ENCODE measurements at regions not wholly inside any gene's neighbourhood (a gene's known extent, or its start where the extent isn't known, plus 50 kb on each side); places are given as distances from the start of the nearest gene placed in this dataset.
"Not testable (repeated sequence)": the region's sequence is repeated elsewhere in the genome, so short reads cannot be mapped to it uniquely, and the experiment has no call there.

DNA sequence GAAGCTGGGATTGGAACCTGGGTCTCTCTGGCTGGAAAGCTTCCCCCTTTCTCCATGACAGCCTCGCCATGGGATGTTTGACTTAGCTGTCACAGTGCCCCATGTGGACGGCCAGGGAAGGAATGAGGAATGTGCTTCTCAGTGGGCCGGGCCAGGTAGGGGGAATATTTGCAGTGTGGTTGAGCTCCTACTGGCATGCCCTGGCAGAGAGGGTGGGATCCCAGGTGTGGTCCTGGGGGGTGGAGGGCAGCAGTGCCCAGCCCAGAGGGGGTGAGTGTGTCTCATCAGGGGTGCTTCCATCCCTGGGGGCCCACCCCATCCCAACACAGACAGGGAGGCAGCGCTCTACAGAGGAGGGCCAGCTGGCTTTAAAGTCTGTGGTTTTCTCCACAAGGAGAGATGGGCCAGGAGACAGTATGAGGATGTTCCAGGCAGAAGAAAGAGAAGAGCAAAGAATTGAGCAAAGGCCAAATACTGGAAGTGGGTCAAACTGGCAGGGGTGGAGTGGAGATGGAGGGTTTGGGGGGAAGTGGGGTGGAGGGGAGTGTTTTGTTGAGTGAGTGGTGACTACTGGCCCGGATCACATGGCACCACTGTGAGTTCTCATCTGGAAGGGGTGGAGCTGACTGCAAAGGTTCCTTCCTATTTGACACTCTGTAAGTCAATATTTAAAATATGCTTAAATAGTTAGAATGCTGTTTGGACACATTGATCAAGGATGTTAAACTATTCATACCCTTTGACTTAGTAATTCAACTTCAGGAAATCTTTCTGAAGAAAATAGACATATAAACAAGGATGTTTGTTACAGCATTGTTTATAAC lies 94.0 kb downstream of the MYCN start:
- DNase-seq (ENCODE audit: low spot score) = no peak

DNA sequence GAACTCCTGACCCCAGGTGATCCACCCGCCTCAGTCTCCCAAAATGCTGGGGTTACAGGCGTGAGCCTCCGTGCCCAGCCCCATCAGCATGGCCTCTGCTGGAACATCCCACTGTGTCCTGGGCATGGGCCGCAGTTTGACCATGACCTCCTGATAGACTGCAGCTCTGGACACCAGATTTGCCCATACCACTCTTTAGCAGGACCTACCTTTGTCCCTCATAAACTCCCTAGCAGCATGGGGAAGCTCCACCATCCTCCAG lies 92.6 kb downstream of the MYCN start:
- no peak for DNase-seq (ENCODE audit: low spot score)

DNA sequence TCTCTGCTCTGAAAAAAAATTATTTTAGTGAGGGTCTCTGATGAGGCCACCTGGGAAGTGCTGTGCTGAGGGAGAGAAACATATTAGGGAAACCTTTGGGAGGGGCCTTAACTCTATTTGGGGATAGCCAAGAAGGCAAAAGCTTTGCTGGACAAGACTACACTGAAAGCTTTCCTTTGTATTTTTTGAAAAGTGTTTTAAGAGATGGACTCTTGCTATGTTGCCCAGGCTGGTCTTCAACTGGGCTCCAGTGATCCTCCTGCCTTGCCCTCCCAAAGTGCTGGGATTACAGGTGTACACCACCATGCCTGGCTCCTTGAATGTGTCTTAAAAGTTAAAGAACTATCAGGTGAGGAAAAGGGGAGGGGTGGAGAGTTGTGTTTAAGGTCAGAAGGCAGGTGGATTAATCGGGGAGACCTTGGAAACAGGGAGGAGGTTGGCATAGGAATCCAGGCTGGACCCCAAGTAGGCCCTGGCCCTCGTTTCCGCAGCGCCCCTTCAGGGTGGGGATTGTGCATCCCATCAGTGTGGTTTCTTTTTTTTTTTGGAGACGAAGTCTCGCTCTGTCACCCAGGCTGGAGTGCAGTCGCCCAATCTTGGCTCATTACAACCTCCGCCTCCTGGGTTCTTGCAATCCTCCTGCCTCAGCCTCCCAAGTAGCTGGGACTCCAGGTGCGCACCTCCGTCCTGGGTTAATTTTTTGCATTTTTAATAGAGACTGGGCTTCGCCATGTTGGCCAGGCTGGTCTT lies 92.1 kb downstream of the MYCN start:
- DNase-seq (ENCODE audit: low spot score) = no peak

DNA sequence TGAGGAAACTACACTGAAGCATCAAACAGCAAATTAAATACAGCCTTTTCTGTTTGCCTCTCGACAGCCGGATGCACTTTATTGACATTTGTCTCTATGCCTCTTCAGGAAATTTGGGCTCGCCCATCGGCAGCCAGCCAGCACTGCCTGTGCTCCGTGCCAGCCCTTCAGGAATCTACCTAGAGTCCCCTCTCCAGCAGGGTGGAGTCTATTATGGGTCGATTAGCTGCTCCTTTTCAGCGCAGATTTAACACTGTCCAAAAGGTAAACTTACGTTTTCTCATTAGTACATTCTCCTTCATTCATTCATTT lies 91.5 kb downstream of the MYCN start:
- no peak for DNase-seq (ENCODE audit: low spot score)

DNA sequence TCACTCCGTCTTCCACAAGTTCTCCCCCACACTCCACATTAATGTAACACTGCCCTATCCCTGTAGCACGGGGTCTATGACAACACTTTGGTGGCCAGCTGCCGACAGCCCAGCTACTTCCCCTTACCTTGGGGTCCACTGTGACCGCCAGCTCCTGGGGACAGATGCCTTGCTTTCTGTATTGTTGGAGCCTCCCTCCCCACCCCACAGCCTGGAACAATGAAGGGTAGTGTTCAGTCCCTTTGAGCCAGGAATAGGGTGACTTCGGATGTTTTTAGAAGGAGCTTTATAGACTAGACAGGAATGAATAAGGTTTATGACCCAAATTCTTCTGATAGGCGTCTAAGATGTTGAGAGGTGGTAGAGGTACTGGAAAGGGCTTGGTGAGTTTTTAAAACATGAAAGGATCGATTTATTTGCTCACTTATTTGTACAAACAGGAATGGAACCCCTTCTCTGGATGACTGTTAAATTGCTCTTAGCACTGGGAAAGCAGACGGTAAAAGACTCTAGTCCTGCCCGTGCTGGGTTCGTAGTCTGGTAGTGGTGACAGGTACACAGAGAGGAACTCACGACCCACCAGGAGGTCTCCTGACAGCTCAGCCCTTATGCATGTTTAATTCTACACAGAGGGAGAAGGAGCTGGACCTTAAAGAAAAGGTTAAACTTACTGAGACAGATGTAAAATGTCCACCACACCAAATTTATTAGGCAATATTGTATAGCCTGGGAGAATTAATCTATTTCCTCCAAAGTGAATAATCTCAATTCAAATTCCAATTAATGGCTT lies 90.9 kb downstream of the MYCN start:
- DNase-seq (ENCODE audit: low spot score) = no peak

DNA sequence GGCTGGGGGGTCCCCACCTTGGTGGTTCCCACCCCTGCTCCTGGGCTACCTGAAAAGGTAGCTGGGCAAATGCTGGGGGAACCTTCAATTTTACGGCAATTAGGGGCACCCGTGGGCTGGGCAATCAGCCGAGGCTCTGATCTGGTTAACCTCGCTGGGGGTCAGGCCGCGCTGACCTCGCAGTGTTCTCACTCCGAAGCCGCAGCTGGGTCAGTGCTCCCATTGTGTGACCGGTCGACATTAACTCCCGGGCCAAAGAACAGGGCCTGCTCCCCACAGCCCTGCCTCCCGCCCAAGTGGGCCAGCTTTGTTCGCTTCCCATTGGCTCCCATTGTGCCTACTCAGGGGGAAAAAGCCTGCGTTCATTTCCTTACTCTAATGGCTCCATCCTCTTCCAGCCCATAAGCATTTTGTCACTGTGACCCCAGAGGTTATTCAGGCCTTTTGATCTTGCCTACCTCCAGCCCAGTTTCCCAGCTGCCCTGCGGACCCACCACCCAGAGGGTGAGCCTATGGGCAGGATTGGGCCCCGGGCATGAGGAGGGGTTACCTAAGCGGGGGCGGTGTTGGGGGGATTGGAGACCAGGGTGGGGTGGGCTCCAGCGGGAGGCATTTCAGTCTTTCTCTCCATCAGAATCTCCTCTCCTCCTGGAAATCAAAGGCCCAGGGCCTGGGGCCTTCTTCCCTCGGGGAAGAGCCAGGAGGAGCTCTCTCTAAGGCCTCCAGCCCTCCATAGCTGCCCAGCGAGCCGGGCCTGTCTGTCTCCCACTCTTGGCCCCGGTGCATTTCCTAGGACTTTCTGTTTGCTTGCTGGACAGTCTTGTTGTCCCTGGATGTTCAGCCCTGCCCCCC lies 90.1 kb downstream of the MYCN start:
- DNase-seq (ENCODE audit: low spot score) = no peak

DNA sequence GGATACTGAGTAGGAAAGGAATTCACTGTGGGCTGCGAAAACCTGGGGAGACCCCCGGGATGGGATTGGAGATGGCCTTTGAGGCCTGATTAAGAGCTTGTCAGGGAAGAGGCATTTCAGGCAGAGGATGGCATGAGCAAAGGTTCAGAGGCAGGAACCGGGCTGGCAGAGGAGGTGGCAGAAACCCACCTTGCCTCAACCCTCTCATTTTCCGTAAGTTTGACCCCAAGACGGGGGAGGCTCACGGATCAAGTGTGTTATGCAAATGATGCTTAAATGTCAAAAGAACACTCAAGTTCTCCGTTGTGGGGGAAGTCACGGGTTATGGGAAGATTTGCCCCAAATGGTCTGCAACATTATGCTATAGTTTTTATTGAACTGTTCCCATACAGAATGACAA lies 88.3 kb downstream of the MYCN start:
- no peak for DNase-seq (ENCODE audit: low spot score)

DNA sequence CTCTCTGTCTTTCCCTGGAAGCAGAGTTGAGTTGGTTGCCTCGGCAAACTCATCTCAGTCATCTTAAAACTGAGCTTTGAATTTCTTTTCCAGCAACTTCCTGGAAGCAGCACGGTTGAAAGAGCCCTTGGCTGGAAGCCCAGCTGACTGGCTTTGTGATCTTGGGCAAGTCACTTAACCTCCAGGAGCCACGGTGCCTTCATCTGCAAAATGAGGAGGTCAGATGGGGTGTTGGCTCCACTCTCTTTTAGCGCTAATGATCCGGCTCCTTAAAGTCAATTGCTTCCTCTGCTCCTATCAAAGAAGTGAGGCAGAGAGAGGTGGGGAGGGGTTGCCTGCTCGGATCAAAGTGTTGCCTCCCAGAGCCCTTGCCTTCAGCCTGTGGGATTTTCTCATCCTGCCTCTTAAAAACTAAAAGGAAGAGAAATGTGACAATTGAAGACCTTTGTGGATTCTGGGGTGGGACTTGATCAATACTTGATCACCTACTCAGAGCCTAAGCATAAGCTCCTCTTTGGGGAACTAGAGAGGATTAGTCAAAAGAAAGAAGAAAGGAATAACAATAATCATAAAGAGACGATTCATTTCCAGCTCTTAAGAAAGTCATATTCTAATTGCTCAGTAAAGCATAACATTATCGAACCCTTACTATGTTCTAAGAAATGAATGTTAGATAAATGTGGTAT lies 86.6 kb downstream of the MYCN start:
- no peak for DNase-seq (ENCODE audit: low spot score)

DNA sequence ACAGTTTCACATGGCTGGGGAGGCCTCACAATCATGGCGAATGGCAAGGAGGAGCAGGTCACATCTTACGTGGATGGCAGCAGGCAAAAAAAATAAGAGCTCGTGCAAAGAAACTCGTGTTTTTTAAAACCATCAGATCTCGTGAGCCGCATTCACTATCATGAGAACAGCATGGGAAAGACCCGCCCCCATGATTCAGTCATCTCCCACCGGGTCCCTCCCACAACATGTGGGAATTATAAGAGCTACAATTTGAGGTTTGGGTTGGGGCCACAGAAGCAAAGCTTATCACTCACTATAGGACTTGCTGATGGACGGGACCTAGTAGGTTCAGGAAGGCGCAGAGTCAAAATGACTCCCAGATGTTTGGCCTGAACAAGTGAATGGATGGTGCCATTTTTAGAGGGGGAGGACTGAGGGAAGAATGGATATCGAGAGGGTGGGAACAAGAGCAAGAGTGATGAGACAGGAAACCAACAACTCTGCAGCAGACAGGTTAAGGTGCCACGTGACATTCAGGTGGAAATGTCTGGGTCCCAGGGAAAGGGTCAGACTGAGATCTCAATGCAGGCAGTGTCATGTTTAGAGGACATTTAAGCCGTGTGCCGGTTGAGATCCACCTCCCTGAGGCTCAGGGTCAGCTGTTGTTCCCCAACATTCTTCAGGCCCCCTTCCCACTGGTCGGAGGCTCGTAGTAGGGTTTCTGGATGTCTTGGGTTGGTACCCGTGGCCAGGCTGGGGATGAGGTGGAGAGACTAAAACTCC lies 85.7 kb downstream of the MYCN start:
- no peak for DNase-seq (ENCODE audit: low spot score)

DNA sequence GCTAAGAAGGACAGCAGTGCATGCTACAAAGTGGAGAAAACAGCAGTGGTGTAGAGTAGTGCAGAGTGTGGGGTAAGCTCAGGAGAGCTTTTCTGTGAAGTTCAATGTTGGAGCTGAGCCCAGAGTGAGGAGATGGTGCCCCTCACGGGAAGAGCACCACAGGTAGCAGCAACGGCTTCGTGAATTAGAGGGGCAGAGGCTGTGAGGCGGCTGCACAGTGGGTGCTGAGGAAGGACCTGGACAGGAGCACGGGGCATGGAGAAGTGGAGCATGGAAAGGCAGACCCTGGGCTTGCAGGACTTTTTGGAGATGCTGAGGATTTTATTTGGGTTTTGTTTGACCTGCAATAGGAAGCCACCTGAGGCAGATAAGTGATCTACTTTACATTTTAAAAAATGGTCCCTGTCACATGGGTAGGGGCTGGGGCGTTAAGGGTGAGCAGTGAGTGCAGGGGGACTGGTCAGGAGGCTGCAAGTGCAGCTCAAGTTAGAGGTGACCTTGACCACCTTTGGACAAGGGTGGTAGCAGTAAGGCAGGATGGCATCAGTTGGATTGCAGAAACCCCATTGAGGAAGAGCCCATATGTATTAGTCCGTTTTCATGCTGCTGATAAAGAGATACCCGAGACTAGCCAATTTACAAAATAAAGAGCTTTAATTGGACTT lies 85.0 kb downstream of the MYCN start:
- DNase-seq (ENCODE audit: low spot score) = no peak

DNA sequence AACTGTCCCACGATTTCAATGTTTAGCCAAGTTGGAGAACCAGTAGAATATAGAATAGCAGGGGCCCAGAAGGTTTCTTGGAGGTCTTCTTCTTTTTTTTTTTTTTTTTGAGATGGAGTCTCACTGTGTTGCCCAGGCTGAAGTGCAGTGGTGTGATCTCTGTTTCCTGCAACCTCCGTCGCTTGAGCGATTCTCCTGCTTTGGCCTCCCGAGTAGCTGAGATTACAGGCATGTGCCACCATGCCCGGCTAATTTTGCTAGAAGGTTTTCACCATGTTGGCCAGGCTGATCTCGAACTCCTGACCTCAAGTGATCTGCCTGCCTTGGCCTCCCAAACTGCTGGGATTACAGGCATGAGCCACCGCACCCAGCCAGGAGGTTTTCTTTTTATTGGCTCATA lies 84.3 kb downstream of the MYCN start:
- DNase-seq (ENCODE audit: low spot score) = not testable (repeated sequence)

DNA sequence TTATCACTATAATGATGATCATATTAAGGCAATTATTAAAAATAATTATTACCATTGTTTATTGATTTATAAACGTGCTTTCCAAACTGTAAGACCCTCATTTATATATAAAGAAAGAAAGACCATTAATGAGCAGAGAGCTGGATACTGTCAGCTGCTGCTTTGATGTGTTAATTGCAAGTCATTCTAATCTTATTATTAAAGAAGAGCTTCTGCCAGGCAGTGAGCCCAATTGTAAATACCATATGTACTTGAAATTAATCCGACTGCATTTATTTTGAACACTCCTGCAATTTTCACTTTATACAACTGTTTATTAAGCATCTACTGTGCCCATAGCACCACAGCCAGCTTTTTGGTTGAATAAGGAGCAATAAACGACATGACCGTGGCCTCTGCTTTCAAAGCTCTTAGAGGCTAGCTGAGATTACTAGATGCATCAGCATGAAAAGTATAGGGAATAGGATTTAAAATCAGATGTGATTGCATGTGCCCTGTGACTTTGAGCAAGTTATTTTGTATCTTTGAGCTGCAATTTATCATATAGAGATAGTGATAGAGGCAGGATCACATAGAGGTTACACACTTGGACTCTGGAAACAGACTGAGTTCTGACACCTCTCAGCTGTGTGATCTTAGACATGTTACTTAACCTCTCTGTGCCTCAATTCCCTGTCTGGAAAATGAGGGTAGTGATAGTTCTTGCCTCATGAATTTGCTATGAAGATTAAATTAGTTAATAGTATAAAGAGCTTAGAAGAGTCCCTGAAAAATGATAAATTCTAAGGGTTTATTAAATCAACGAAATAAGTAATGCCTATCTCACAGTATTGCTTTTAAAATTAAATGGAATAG lies 83.4 kb downstream of the MYCN start:
- no peak for DNase-seq (ENCODE audit: low spot score)

DNA sequence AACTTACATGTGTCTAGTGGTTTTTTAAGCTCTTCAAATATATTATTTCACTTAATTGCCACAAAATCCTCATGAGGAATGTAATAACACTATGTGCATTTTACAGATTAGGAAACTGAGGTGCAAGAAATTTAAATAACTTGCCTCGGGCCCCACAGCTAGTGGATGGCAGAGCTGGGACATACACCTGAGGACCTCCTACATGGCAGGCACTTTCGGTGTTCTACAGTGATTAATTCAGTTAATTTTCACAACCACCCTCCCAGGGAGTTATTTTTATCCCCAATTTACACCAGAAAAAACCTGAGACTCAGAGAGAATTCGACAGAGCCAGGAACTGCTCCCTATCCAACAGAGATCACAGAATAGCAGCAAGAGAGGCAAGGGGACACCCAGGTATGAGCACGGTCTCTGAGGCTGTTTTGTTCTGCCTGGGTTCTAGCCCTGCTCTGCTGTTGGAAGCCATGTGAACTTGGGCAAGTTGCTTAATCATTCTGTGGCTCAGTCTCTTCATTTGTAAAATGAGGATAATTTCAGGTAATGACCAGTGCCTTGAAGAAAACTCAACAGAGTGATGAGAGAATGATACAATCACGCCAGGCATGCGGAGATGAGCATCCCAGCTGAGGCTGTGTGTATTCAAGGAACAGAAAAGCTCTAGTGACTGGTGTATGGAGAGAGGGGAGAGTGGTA lies 82.3 kb downstream of the MYCN start:
- no peak for DNase-seq (ENCODE audit: low spot score)

DNA sequence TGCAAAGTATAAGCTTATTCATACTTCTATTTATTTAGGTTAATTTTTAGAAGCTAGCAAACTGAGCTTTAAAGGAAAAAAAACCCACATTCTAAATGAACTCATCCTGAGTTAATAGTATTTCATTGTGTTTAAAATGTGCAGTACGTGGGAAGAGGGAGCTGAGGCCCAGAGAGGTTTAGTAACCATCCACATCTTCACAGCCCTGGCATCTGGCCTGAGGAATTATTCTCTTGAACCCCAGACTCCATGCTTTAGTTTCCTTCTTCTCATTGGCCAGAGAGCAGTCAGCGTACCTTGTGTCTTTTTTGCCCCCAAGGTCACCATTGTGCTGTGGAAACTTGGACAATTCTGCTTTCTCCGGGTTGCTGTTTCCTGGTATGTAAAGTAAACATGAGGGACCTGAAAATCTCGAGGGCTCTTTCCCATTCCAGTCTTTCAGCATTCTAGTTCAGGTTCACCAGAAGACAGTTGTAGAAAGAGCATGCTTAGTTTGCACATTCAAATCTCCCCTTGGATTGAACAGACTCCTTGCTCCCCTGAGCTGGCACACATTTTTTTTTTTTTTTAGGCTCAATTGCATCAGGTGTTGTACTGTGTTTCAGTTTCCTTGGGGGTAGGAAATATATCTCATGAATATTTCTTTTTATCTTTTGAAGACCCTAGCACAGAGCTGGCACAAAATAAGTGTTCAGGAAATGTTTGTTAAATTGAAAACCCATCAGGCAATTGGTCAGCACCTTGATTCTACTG lies 81.4 kb downstream of the MYCN start:
- DNase-seq (ENCODE audit: low spot score) = no peak

DNA sequence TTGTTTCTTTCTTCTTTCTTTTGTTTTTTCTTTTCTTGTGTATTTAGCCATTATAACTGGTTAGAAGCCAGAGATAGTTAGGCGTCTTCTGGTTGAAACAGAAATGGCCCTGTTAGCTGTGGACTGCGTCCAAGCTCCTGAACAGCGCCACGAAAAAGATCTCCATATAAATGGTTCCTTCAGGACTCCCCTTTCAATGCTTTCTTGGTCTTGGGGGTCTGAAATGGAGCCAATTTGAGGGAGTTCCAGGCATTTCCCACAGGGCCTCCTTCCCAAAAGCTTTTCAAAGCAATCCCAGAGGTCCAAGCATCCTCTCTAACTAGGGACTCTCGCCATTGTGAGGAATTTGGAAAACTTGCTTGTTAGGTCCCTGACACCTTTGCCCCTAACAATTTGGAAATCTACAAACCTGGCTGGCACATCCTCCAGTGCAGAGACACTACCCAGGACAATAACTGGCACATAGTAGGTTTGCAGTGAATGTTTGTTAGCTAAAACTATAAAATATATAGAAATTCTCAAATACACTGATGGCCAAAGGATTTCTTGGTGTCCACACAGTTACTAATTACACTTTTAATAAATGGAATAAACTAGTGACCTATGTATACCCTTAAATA lies 80.1 kb downstream of the MYCN start:
- no peak for DNase-seq (ENCODE audit: low spot score)

DNA sequence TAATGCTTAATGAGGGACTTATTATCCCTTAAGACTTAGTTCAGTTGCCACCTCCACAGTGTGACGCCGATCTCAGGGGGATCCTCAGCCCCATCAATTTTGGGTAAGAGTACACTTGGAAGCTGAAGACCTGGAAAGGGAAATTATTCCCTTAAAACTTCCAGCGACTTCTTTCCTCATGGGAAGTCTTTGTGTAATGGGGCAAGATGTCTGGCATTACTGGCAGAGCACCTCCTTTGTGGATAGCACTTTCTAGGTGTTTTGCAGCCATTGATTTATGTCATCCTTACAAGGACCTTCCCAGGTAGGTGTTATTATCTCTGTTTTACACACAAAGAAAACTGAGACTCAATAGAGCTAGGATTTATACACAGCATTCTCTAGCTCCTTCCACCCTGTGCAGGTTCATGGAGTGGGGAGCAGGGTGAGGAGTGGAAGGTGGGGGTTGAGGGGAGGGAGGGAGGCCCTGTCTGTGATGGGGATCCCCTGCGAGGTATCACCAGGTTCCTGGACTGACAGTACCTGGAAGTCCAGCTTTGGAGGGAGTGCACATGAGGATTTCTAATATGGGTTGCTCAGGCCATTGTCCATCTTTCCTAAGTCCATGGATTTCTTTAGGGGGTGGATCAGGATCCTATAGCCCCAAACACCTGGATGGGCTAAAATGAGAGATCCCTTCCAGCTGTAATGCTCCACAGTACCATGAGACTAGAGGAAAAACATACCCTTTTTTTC lies 79.4 kb downstream of the MYCN start:
- DNase-seq (ENCODE audit: low spot score) = no peak

DNA sequence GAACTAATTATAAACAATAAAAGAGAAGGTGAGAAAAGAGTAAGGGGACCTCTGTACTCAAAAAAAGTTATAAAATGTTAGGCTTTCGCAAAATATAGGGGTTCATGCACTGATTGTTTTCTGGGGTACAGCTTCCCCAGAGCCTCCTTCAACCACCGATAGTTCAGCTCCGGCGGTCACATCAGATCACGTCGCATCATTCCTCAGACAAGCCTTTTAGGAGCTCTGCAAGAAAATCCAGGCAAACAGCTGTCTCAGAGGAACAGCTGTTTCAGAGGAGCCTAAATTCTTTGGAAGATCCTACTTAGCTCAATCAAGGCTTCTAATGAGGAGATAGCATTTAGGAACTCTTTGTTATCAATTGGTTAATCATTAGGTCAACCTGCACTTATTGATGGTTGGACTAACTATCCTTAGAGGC lies 78.7 kb downstream of the MYCN start:
- no peak for DNase-seq (ENCODE audit: low spot score)
